ENCODE measurements at regions not wholly inside any gene's neighbourhood (a gene's known extent, or its start where the extent isn't known, plus 50 kb on each side); places are given as distances from the start of the nearest gene placed in this dataset.

- H4K91ac ChIP-seq (ENCODE audit: insufficient read depth, low read depth, low read length), result no peak overlapping the region
- DNase-seq (no peak), ATAC-seq (ENCODE audit: low read depth) (no peak)
- TF ChIP-seq CEBPB (IDR thresholded peaks at IDR 0.05; ENCODE audit: low read depth, low read length) (no peak), RAD21 (IDR thresholded peaks at IDR 0.05; ENCODE audit: low read length) (no peak), MAZ (IDR thresholded peaks at IDR 0.05; ENCODE audit: borderline replicate concordance, low read depth, low read length) (no peak), MXI1 (IDR thresholded peaks at IDR 0.05; ENCODE audit: borderline replicate concordance, low read depth, low read length) (no peak), POLR2A (IDR thresholded peaks at IDR 0.05; ENCODE audit: low read depth, low read length) (no peak), BHLHE40 (IDR thresholded peaks at IDR 0.05; ENCODE audit: low read depth, low read length) (no peak), CTCF (conservative IDR thresholded peaks at IDR 0.05; ENCODE audit: low read depth, low read length) (no peak), CHD1 (IDR thresholded peaks at IDR 0.05; ENCODE audit: low read depth, low read length) (no peak), FOS (IDR thresholded peaks at IDR 0.05; ENCODE audit: low read depth, low read length) (no peak), RCOR1 (IDR thresholded peaks at IDR 0.05; ENCODE audit: insufficient replicate concordance, low read length) (no peak)
- H3K4ac ChIP-seq (ENCODE audit: low read depth, low read length), result no peak overlapping the region
- no peak overlapping the region for H3K23ac ChIP-seq (ENCODE audit: low read depth, low read length)
- no peak overlapping the region for H4K5ac ChIP-seq (ENCODE audit: low read depth, low read length)
- no peak overlapping the region for H3K56ac ChIP-seq (ENCODE audit: extremely low read depth, insufficient read depth, low read length)
- intact Hi-C loops (cut with micrococcal nuclease), result no loop called here
- H3K4me2 ChIP-seq (ENCODE audit: low read depth, low read length), result no peak overlapping the region
- no peak overlapping the region for H3K18ac ChIP-seq (ENCODE audit: low read depth, low read length)
- no peaks in the 10 kb centered on the region for H3K79me1 ChIP-seq (ENCODE audit: low read depth in 1 of 2, low read length in 2 of 2)
- H3K14ac ChIP-seq (replicated peaks; ENCODE audit: low read depth, low read length), result no peak overlapping the region
- no peak overlapping the region for H2AFZ ChIP-seq (replicated peaks; ENCODE audit: low read length, poor library complexity)
- no peaks in the 10 kb centered on the region for H4K20me1 ChIP-seq (ENCODE audit: insufficient read depth, low read length)
- H2BK5ac ChIP-seq (ENCODE audit: low read depth, low read length, poor library complexity, severe bottlenecking), result no peak overlapping the region
- H2AK9ac ChIP-seq (replicated peaks; ENCODE audit: low read depth, low read length, poor library complexity), result no peak overlapping the region
- no peak overlapping the region for H3K27ac ChIP-seq (ENCODE audit: insufficient read depth, low read length)
- in situ Hi-C loops (cut with MboI; ENCODE audit: low sequenced_read_pairs), result no loop called here
- H3K36me3 ChIP-seq (ENCODE audit: control insufficient read depth, insufficient read depth, low read length), result no peaks in the 10 kb centered on the region
- no peak overlapping the region for H3K4me3 ChIP-seq (ENCODE audit: insufficient read depth, low read depth, low read length)
- no peak overlapping the region for H2AK5ac ChIP-seq (ENCODE audit: low read depth, low read length)
- dilution Hi-C loops (cut with HindIII; ENCODE audit: low sequenced_read_pairs, unreplicated experiment), result no loop called here
- H3K9me1 ChIP-seq (ENCODE audit: insufficient read depth, low read length), result no peaks in the 10 kb centered on the region
- CTCF ChIA-PET, result no interaction called here
- no CpG with 5 or more reads among the region's 4 CpGs for WGBS, 2 experiments (ENCODE audit: extremely low coverage in 2 of 2, insufficient read length in 1 of 2)
- H3K9me3 ChIP-seq (ENCODE audit: control insufficient read depth, insufficient read depth, low read length), result no peaks in the 10 kb centered on the region
- no peak overlapping the region for H2BK20ac ChIP-seq (ENCODE audit: low read depth, low read length)
- H3K9ac ChIP-seq (ENCODE audit: low read depth, low read length), result no peak overlapping the region
- peaks cover 2% of the 10 kb centered on the region; the same call in 1 of the 2 replicates for H3K27me3 ChIP-seq (ENCODE audit: control insufficient read depth, insufficient read depth, low read length)
- no peak overlapping the region for H4K8ac ChIP-seq (ENCODE audit: low read depth in 2 of 2, low read length in 2 of 2)
- no peaks in the 10 kb centered on the region for H3K4me1 ChIP-seq (ENCODE audit: control insufficient read depth, insufficient read depth, low read length)
- no peak overlapping the region for H2BK15ac ChIP-seq (ENCODE audit: low read depth, low read length)
- H2BK120ac ChIP-seq (ENCODE audit: low read depth, low read length), result no peak overlapping the region
- BruUV-seq (replicated peaks), result no TSS peak
- POLR2A ChIA-PET (ENCODE audit: unreplicated experiment), result interaction anchor here (0.6 kb wide), 1 partner anchor 505 kb away, joined by 3 read pairs; no protein-coding TSS in a partner anchor
These were observed 391.1 kb upstream of the SPRED2 start for GRCh38 chr2:65823511-65823910.

Measured in IMR-90 (cell line).